ENCODE measurements at regions not wholly inside any gene's neighbourhood (a gene's known extent, or its start where the extent isn't known, plus 50 kb on each side); places are given as distances from the start of the nearest gene placed in this dataset.
"Not testable (repeated sequence)": the region's sequence is repeated elsewhere in the genome, so short reads cannot be mapped to it uniquely, and the experiment has no call there.

DNA sequence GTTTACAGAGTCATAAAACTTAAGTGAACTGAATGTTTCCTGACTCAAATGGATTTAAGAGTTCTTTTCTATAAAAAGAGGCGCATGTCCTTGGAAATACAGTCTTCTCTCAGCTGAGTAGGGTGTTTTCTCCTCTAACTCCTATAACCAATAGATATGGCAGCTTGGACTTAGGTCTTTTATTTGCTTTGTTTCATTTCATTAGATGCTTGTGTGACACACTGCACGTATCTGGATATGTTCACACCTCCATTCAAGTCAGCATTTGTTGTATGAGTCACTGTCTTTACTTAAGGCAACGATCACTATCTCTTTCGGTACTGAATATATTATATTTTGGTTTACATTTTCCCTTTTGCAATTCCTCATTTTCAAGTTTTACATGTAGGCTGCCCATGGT lies 136.6 kb downstream of the ARSF start:
- H3K27ac ChIP-seq (ENCODE audit: low read depth in 1 of 2, low read length in 1 of 2), result no peak overlapping the region
- ATAC-seq (ENCODE audit: insufficient read depth, low FRiP score) (no peak), DNase-seq (no peak)
- TF ChIP-seq, protein P1, sequence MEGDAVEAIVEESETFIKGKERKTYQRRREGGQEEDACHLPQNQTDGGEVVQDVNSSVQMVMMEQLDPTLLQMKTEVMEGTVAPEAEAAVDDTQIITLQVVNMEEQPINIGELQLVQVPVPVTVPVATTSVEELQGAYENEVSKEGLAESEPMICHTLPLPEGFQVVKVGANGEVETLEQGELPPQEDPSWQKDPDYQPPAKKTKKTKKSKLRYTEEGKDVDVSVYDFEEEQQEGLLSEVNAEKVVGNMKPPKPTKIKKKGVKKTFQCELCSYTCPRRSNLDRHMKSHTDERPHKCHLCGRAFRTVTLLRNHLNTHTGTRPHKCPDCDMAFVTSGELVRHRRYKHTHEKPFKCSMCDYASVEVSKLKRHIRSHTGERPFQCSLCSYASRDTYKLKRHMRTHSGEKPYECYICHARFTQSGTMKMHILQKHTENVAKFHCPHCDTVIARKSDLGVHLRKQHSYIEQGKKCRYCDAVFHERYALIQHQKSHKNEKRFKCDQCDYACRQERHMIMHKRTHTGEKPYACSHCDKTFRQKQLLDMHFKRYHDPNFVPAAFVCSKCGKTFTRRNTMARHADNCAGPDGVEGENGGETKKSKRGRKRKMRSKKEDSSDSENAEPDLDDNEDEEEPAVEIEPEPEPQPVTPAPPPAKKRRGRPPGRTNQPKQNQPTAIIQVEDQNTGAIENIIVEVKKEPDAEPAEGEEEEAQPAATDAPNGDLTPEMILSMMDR (IDR thresholded peaks at IDR 0.05; ENCODE audit: control extremely low read depth, extremely low read depth), result no peak
- no peak overlapping the region for H3K9ac ChIP-seq (ENCODE audit: insufficient read depth in 1 of 2, low read length in 2 of 2)
- H3K4me1 ChIP-seq (ENCODE audit: control insufficient read depth in 5 of 5, insufficient read depth in 5 of 5, low read length in 5 of 5), result no peaks in the 10 kb centered on the region
- no peaks in the 10 kb centered on the region for H3K9me3 ChIP-seq (ENCODE audit: control insufficient read depth in 4 of 4, insufficient read depth in 3 of 4, low read length in 3 of 4)
- 85 to 94% methylated on average over 4 of the region's 4 CpGs for WGBS, 2 donors
- peaks cover 0 to 42% (median 8%) of the 10 kb centered on the region in 3 donors for H3K27me3 ChIP-seq (ENCODE audit: control insufficient read depth in 3 of 3, insufficient read depth in 3 of 3, low read length in 2 of 3)
- H3K4me3 ChIP-seq, result no peak overlapping the region
- no peaks in the 10 kb centered on the region for H3K36me3 ChIP-seq (ENCODE audit: control insufficient read depth in 4 of 4, insufficient read depth in 4 of 4, low read length in 4 of 4)

- peak in 1 of 3 donors; percentile 5 for DNase-seq
- Histone ChIP-seq H3K27me3 (ENCODE audit: control insufficient read depth in 3 of 3, insufficient read depth in 3 of 3, low read length in 2 of 3) (peaks cover 0 to 42% (median 8%) of the 10 kb centered on the region in 3 donors), H3K36me3 (ENCODE audit: control insufficient read depth in 4 of 4, insufficient read depth in 4 of 4, low read length in 4 of 4) (no peaks in the 10 kb centered on the region), H3K9me3 (ENCODE audit: control insufficient read depth in 4 of 4, insufficient read depth in 3 of 4, low read length in 3 of 4) (peaks cover 0 to under 1% (median 0%) of the 10 kb centered on the region in 4 donors), H3K9ac (ENCODE audit: insufficient read depth in 1 of 2, low read length in 2 of 2) (no peak overlapping the region), H3K4me1 (ENCODE audit: control insufficient read depth in 5 of 5, insufficient read depth in 5 of 5, low read length in 5 of 5) (no peaks in the 10 kb centered on the region), H3K27ac (ENCODE audit: low read depth in 1 of 2, low read length in 1 of 2) (no peak overlapping the region), H3K4me3 (no peak overlapping the region)
- no peak for ATAC-seq (ENCODE audit: insufficient read depth, low FRiP score)
- TF ChIP-seq, protein P1 (IDR thresholded peaks at IDR 0.05; ENCODE audit: control extremely low read depth, extremely low read depth), result no peak
- WGBS, 2 donors, result 69 to 81% methylated on average over 5 of the region's 5 CpGs
Measured at GRCh38 chrX:3176439-3176820, 135.2 kb downstream of the ARSF start.

DNA sequence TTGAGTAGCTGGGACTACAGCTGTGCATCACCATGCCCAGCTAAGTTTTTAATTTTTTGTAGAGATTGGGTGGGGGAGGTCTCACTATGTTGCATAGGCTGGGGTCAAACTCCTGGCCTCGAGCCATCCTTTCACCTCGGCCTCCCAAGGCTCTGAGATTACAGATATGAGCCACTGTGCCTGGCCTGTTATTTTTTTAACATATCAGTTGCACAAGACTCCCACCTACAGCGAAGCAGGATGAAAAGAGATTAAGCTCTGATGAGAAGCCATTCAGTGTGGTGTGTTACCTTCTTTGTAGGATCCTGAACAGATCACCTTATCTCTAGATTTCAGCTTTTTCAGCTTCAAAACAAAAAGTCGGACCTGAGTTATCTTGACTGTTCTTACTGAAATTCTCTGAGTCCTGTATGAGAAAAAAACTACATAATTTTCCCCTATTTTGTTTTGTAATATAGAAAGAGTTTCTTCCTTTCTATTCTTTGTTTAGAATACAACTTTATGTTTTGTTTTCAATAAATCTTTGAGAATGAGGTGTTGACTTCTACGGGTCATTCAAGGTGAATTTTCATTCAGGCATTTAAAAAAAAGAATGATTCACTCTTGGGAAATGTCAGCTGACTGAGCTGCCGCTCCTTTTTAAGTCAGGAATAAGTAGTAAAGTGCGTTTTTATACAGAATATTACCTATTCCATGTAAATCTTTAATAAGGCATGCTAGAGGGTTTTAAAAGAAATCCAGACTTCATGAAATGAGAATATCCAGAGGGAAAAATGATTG lies 134.6 kb downstream of the ARSF start:
- WGBS, 2 donors, result 51 to 66% methylated on average over 7 of the region's 7 CpGs
- Histone ChIP-seq H3K9ac (ENCODE audit: insufficient read depth in 1 of 2, low read length in 2 of 2) (no peak overlapping the region), H3K4me3 (no peak overlapping the region), H3K9me3 (ENCODE audit: control insufficient read depth in 4 of 4, insufficient read depth in 3 of 4, low read length in 3 of 4) (peaks cover 0 to 1% (median 0%) of the 10 kb centered on the region in 4 donors), H3K27ac (ENCODE audit: low read depth in 1 of 2, low read length in 1 of 2) (no peak overlapping the region), H3K36me3 (ENCODE audit: control insufficient read depth in 4 of 4, insufficient read depth in 4 of 4, low read length in 4 of 4) (no peaks in the 10 kb centered on the region), H3K27me3 (ENCODE audit: control insufficient read depth in 3 of 3, insufficient read depth in 3 of 3, low read length in 2 of 3) (peaks cover 0 to 42% (median 8%) of the 10 kb centered on the region in 3 donors), H3K4me1 (ENCODE audit: control insufficient read depth in 5 of 5, insufficient read depth in 5 of 5, low read length in 5 of 5) (no peaks in the 10 kb centered on the region)
- DNase-seq (no peak), ATAC-seq (ENCODE audit: insufficient read depth, low FRiP score) (no peak)
- TF ChIP-seq, protein P1 (IDR thresholded peaks at IDR 0.05; ENCODE audit: control extremely low read depth, extremely low read depth), result no peak

DNA sequence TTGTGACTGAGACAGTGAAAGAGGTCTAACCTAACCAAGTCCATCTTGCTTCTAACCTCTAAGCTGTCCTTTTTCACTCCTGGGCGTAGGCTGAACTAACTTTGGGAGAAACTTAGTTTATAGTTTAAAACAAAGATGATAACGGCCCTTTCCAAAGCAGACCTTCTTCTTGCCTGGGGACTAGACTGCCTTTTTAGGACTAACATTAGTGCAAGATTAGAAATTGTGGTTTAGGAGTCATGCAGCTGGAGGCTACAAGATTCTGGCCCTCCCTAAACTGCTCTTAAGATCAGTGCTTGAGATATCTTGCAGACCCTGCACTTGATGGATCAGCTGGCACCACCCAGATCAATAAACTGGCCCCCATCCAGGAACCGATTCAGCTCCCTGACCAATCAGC lies 130.9 kb downstream of the ARSF start:
- not testable (repeated sequence) for ATAC-seq (ENCODE audit: insufficient read depth, low FRiP score); DNase-seq; H3K36me3 ChIP-seq (ENCODE audit: control insufficient read depth in 4 of 4, insufficient read depth in 4 of 4, low read length in 4 of 4); H3K27ac ChIP-seq (ENCODE audit: low read depth in 1 of 2, low read length in 1 of 2); H3K9me3 ChIP-seq (ENCODE audit: control insufficient read depth in 4 of 4, insufficient read depth in 3 of 4, low read length in 3 of 4); H3K9ac ChIP-seq (ENCODE audit: insufficient read depth in 1 of 2, low read length in 2 of 2); H3K4me1 ChIP-seq (ENCODE audit: control insufficient read depth in 5 of 5, insufficient read depth in 5 of 5, low read length in 5 of 5); H3K4me3 ChIP-seq
- peaks cover 0 to 42% (median 9%) of the 10 kb centered on the region in 3 donors for H3K27me3 ChIP-seq (ENCODE audit: control insufficient read depth in 3 of 3, insufficient read depth in 3 of 3, low read length in 2 of 3)
- WGBS, 2 donors, result 73 to 74% methylated on average over 3 of the region's 3 CpGs

All from lung (tissue), 11 donors.